Osteoblast (primary cell): ENCODE measurements at regions not wholly inside any gene's neighbourhood (a gene's known extent, or its start where the extent isn't known, plus 50 kb on each side); places are given as distances from the start of the nearest gene placed in this dataset.

Experiments used
- DNase-seq: peaks from one replicate; pipeline ENCODE4 v3.0.0; 2011; ENCODE audit warnings: low spot score, mixed read lengths; ENCODE audit not compliant: insufficient read length; ENCODE audit errors: missing footprints
- H2AFZ ChIP-seq: 2 replicates; pipeline ENCODE4 v1.6.0; 2011; ENCODE audit warnings: mild to moderate bottlenecking, low read length
- H3K27ac ChIP-seq: 2 replicates; pipeline ENCODE4 v1.5.1; 2011; ENCODE audit warnings: mild to moderate bottlenecking, low read depth, low read length, moderate library complexity
- H3K27me3 ChIP-seq: 2 replicates; pipeline ENCODE4 v1.6.0; 2012; ENCODE audit warnings: mild to moderate bottlenecking, control low read depth, inconsistent platforms, low read length, moderate library complexity; ENCODE audit not compliant: insufficient read depth
- H3K36me3 ChIP-seq: 2 replicates; pipeline ENCODE4 v1.5.1; 2011; ENCODE audit warnings: mild to moderate bottlenecking, low read length, control low read depth, moderate library complexity; ENCODE audit not compliant: insufficient read depth
- H3K4me1 ChIP-seq: 2 replicates; pipeline ENCODE4 v1.5.1; 2011; ENCODE audit warnings: mild to moderate bottlenecking, low read length, control low read depth, moderate library complexity; ENCODE audit not compliant: insufficient read depth
- H3K4me2 ChIP-seq: 2 replicates; pipeline ENCODE4 v1.6.0; 2011; ENCODE audit warnings: mild to moderate bottlenecking, low read length; ENCODE audit not compliant: insufficient read depth
- H3K4me3 ChIP-seq: fragments of 200-600 bp; sonication (generic); 3 replicates; pipeline ENCODE4 v1.5.1; 2012; ENCODE audit warnings: mild to moderate bottlenecking, low read length, inconsistent platforms; ENCODE audit not compliant: insufficient read depth
- H3K79me2 ChIP-seq: 2 replicates; pipeline ENCODE4 v1.6.0; 2012; ENCODE audit warnings: mild to moderate bottlenecking, low read length, control low read depth, inconsistent platforms; ENCODE audit not compliant: insufficient read depth
- H3K9me3 ChIP-seq: 2 replicates; pipeline ENCODE4 v1.5.1; 2011; ENCODE audit warnings: low read depth, low read length, control low read depth
- H4K20me1 ChIP-seq: 2 replicates; pipeline ENCODE4 v1.6.0; 2012; ENCODE audit warnings: mild to moderate bottlenecking, low read length, control low read depth; ENCODE audit not compliant: insufficient read depth
- TF ChIP-seq, protein P1 (sequence below): IDR thresholded peaks from 2 replicates; pipeline ENCODE4 v1.5.1; 2011; ENCODE audit warnings: mild to moderate bottlenecking, low read depth, low read length, moderate library complexity; ENCODE audit errors: extremely low read depth

DNA sequence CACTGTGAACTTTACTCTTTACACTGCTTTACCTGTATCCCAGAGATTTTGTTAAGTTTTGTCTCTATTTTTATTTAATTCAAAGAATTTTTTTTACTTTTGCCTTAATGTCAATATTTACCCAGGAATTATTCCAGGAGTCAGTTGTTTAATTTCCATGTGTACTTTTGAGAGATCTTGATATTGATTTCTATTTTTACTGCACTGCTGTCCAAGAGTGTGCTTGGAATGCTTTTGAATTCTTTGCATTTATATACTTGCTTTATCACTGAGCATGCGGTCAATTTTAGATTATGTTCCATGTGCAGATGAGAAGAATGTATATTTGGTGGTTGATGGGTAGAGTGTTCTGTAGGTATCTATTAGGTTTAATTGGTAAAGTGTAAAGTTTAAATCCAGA is 461.0 kb upstream of the GBE1 start:
- Histone ChIP-seq H3K27me3 (no peaks in the 10 kb centered on the region), H3K4me3 (no peak overlapping the region), H3K4me2 (no peak overlapping the region), H3K4me1 (no peaks in the 10 kb centered on the region), H2AFZ (no peak overlapping the region), H3K27ac (no peak overlapping the region), H4K20me1 (no peaks in the 10 kb centered on the region), H3K36me3 (no peaks in the 10 kb centered on the region), H3K79me2 (no peaks in the 10 kb centered on the region), H3K9me3 (no peaks in the 10 kb centered on the region)
- no peak for DNase-seq
- TF ChIP-seq, protein P1, sequence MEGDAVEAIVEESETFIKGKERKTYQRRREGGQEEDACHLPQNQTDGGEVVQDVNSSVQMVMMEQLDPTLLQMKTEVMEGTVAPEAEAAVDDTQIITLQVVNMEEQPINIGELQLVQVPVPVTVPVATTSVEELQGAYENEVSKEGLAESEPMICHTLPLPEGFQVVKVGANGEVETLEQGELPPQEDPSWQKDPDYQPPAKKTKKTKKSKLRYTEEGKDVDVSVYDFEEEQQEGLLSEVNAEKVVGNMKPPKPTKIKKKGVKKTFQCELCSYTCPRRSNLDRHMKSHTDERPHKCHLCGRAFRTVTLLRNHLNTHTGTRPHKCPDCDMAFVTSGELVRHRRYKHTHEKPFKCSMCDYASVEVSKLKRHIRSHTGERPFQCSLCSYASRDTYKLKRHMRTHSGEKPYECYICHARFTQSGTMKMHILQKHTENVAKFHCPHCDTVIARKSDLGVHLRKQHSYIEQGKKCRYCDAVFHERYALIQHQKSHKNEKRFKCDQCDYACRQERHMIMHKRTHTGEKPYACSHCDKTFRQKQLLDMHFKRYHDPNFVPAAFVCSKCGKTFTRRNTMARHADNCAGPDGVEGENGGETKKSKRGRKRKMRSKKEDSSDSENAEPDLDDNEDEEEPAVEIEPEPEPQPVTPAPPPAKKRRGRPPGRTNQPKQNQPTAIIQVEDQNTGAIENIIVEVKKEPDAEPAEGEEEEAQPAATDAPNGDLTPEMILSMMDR, result no peak

DNA sequence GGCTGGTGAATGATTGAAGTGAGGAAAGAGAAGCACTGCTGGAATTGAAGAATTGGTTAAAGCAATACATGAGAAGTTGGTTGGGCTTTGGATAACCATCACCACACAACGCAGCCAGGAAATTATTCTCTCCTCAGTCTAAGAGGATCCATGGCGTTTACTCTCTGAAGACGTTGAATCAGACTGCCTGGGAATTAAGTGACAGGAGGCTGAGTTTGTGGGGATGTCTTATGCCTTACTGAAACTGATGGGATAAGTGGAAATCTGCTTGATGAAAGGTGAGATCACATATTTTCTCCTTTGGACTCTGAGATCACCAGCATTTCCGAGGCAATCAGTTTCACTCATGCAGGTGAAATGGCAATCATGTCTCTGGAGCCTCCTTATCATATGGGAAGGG is 456.1 kb upstream of the GBE1 start:
- Histone ChIP-seq H4K20me1 (no peaks in the 10 kb centered on the region), H2AFZ (no peak overlapping the region), H3K79me2 (no peaks in the 10 kb centered on the region), H3K27ac (no peak overlapping the region), H3K4me2 (no peak overlapping the region), H3K4me1 (no peaks in the 10 kb centered on the region), H3K4me3 (no peak overlapping the region), H3K9me3 (no peaks in the 10 kb centered on the region), H3K36me3 (no peaks in the 10 kb centered on the region), H3K27me3 (no peaks in the 10 kb centered on the region)
- no peak for DNase-seq
- TF ChIP-seq, protein P1, result no peak

DNA sequence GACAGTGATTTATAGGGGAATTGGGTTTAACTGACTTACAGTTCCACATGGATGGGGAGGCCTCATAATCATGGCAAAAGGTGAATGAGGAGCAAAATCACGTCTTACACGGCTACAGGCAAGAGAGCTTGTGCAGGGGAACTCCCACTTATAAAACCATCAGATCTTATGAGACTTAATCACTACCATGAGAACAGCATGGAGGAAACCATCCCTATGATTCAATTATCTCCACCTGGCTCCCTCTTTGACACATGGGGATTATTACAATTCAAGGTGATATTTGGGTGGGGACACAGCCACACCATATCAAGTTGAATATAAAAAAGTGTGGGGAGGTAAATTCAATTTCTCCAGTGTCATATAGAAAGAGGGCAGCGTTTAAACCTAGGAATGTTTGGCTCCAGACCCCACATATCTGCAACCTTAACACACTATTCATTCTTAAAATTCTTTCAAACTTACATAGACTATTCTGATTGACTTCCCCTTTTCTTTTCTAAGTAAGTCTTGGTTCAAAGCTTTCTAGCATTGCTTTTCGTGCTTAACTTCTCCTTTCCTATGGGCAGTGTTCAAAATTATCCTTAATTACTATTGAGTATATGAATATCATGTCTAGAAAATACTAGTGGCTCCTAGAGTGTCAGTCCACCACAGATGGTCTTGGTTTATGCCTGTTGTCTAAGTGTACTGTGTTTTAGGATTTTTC is 446.7 kb upstream of the GBE1 start:
- no peak overlapping the region for H3K27ac ChIP-seq
- no peaks in the 10 kb centered on the region for H3K27me3 ChIP-seq
- H3K4me2 ChIP-seq, result no peak overlapping the region
- no peaks in the 10 kb centered on the region for H4K20me1 ChIP-seq
- H2AFZ ChIP-seq, result no peak overlapping the region
- no peaks in the 10 kb centered on the region for H3K9me3 ChIP-seq
- TF ChIP-seq, protein P1, result no peak
- no peaks in the 10 kb centered on the region for H3K36me3 ChIP-seq
- no peak overlapping the region for H3K4me3 ChIP-seq
- DNase-seq, result no peak
- H3K4me1 ChIP-seq, result no peaks in the 10 kb centered on the region
- no peaks in the 10 kb centered on the region for H3K79me2 ChIP-seq

DNA sequence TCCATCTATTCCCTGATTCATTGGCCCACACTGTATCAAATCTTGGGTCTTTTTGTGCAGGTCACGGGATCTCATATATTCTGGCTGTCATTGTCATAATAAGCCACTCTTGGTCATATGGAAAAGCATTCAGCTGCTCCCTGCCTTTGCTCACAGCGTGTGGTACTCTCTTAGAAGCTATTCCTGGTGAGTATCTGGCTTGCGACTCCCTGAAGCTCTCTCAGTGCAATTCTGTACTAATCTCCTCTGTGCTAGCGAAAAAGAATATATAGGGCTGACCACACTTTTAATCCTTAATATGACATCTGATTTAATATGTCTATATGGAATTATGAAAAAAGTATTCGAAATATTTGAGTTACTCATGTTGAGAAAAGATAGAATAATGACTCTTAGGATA is 440.8 kb upstream of the GBE1 start:
- Histone ChIP-seq H3K27me3 (no peaks in the 10 kb centered on the region), H2AFZ (no peak overlapping the region), H3K36me3 (no peaks in the 10 kb centered on the region), H3K79me2 (no peaks in the 10 kb centered on the region), H3K4me3 (no peak overlapping the region), H3K9me3 (no peaks in the 10 kb centered on the region), H3K4me1 (no peaks in the 10 kb centered on the region), H3K27ac (no peak overlapping the region), H4K20me1 (no peaks in the 10 kb centered on the region), H3K4me2 (no peak overlapping the region)
- TF ChIP-seq, protein P1, result no peak
- no peak for DNase-seq
